HG03060 (cell line): ENCODE measurements at regions not wholly inside any gene's neighbourhood (a gene's known extent, or its start where the extent isn't known, plus 50 kb on each side); places are given as distances from the start of the nearest gene placed in this dataset.

Experiments used
- ATAC-seq: cut with Tn5 transposase; IDR thresholded peaks from one replicate; pipeline ENCODE4 v1.9.1; 2021; ENCODE audit warnings: low read depth, moderate number of reproducible peaks; ENCODE audit not compliant: unreplicated experiment

- ATAC-seq: no peak
These were observed 56.0 kb upstream of the CD53 start for GRCh38 chr1:110816945-110817344.

- ATAC-seq: no peak
These were observed 61.4 kb upstream of the CD53 start for GRCh38 chr1:110811529-110811928.

- no peak for ATAC-seq
These were observed 72.9 kb upstream of the CD53 start for GRCh38 chr1:110800079-110800478.

- no peak for ATAC-seq
These were observed 74.2 kb upstream of the CD53 start for GRCh38 chr1:110798691-110799256.

GRCh38 chr1:110788673-110789072 lies 84.3 kb upstream of the CD53 start:
- no peak for ATAC-seq

GRCh38 chr1:110787328-110788071 lies 85.4 kb upstream of the CD53 start:
- ATAC-seq: peak; percentile 56

- ATAC-seq: no peak
These were observed 86.1 kb upstream of the CD53 start for GRCh38 chr1:110786802-110787327.

GRCh38 chr1:110785612-110786011 lies 87.3 kb upstream of the CD53 start:
- no peak for ATAC-seq

- no peak for ATAC-seq
These were observed 87.9 kb upstream of the CD53 start for GRCh38 chr1:110785055-110785454.

- ATAC-seq: no peak
These were observed 89.5 kb upstream of the CD53 start for GRCh38 chr1:110783292-110783918.

GRCh38 chr1:110781525-110781924 lies 91.4 kb upstream of the CD53 start:
- no peak for ATAC-seq

- ATAC-seq: no peak
These were observed 92.1 kb upstream of the CD53 start for GRCh38 chr1:110780600-110781484.

GRCh38 chr1:110779636-110780035 lies 93.3 kb upstream of the CD53 start:
- ATAC-seq: no peak

- ATAC-seq: no peak
These were observed 94.1 kb upstream of the CD53 start for GRCh38 chr1:110778821-110779220.

GRCh38 chr1:110777228-110777627 lies 95.7 kb upstream of the CD53 start:
- no peak for ATAC-seq

GRCh38 chr1:110774398-110774797 lies 98.5 kb upstream of the CD53 start:
- ATAC-seq: no peak

- no peak for ATAC-seq
These were observed 99.1 kb upstream of the KCNA3 start for GRCh38 chr1:110773813-110774212.

- ATAC-seq: no peak
These were observed 96.7 kb upstream of the KCNA3 start for GRCh38 chr1:110771245-110772022.

GRCh38 chr1:110770832-110771231 lies 96.1 kb upstream of the KCNA3 start:
- no peak for ATAC-seq

- no peak for ATAC-seq
These were observed 93.9 kb upstream of the KCNA3 start for GRCh38 chr1:110768605-110769004.
